Cardiac fibroblast (primary cell): ENCODE measurements at regions not wholly inside any gene's neighbourhood (a gene's known extent, or its start where the extent isn't known, plus 50 kb on each side); places are given as distances from the start of the nearest gene placed in this dataset.

ENCODE experiments used
- DNase-seq, 2 donors: peaks; one replicate each; pipeline versions ENCODE4 v3.0.0 to v3.0.0-alpha.2; 2010; ENCODE audit warnings: low read depth in 2 of 2
- H3K4me3 ChIP-seq, 2 donors: replicated peaks in 1 of 2; 1 replicate in 1 of 2; 2 replicates in 1 of 2; pipeline ENCODE4 v1.5.1; 2011; ENCODE audit warnings: low read depth in 2 of 2, low read length in 2 of 2, mild to moderate bottlenecking in 2 of 2, moderate library complexity in 1 of 2
- CTCF ChIP-seq: IDR thresholded peaks from one replicate; pipeline ENCODE4 v1.5.1; 2011; ENCODE audit warnings: low read depth, mild to moderate bottlenecking, low read length, inconsistent platforms

DNA sequence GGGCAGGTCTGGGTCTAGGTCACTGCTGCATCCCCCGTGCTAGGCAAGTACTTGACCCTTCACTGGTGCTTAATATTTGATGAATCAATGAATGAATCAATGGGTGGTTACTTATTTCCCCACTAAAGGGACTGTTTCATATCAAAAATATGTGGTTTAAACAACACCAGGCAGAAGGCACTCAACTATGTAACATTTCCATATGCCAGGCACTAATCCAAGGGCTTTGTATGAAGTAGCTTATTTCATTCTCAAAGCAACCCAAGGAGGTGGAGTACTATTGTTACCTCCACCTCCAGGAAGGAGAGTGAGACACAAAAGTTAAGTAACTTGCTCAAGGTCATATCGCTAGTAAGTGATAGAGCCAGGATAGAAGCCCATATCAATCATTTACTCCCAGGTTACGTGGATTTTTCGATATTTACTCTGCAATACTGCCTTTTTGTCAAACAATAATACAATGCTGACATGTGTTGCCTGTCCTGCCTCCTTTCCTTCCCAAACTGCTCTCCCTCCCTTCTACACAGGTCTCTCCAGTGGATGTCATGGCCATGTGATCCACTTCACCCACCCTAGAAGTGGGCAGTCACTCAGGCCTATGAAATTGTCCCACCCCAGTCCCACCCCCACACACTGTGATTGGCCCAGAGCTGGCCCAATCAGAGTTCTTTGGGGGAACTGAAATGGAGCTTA is 142.8 kb downstream of the ETS2 start:
- no peak overlapping the region for H3K4me3 ChIP-seq
- peak in 1 of 2 donors; percentile 59 for DNase-seq
- TF ChIP-seq CTCF = no peak

GRCh38 chr21:38945545-38946245 is 140.0 kb downstream of the ETS2 start:
- DNase-seq = no peak
- TF ChIP-seq CTCF = no peak
- H3K4me3 ChIP-seq = no peak overlapping the region

- TF ChIP-seq CTCF = no peak
- no peak for DNase-seq
- no peak overlapping the region for H3K4me3 ChIP-seq
Measured at GRCh38 chr21:38944903-38945302, 139.2 kb downstream of the ETS2 start.

- TF ChIP-seq CTCF = no peak
- H3K4me3 ChIP-seq = no peak overlapping the region
- no peak for DNase-seq
Measured at GRCh38 chr21:38944402-38944801, 138.7 kb downstream of the ETS2 start.

DNA sequence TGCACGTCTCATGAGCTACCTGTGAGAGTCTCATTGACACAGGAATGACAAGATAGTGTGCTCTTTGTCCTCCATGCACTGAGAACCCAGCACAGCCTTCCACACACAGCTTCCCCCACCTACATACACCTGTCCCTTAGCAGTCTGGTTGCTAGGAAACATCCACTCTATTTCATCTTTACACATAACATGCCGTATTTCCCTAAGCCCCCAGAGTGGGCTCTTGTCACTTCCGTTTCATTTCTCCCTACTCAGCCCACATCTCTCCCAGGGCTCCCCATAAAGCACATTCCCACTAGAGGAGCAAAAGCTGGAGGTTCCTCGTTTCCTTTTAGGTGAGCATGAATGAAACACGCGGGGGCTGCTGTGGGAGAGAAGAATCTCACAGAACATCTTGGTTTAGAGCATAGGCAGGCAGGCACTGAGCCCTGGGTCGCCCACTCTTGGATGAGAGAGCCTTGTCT is 137.1 kb downstream of the ETS2 start:
- TF ChIP-seq CTCF = no peak
- H3K4me3 ChIP-seq = no peak overlapping the region
- DNase-seq = no peak

GRCh38 chr21:38938769-38939168 is 133.0 kb downstream of the ETS2 start:
- no peak for DNase-seq
- TF ChIP-seq CTCF = no peak
- no peak overlapping the region for H3K4me3 ChIP-seq
